Smooth muscle cell (in vitro differentiated cells): ENCODE measurements at regions not wholly inside any gene's neighbourhood (a gene's known extent, or its start where the extent isn't known, plus 50 kb on each side); places are given as distances from the start of the nearest gene placed in this dataset.

Source experiments
- DNase-seq: peaks from one replicate; lab custom pipeline; 2025; ENCODE audit not compliant: unreplicated experiment; lab: John Stamatoyannopoulos, UW
- H2AFZ ChIP-seq: fragments of 200-600 bp; sonication (generic); 2 replicates; pipeline ENCODE4 v1.6.0; 2016; ENCODE audit warnings: antibody characterized with exemption, low read depth, mild to moderate bottlenecking
- H3F3A ChIP-seq: fragments of 200-600 bp; sonication (generic); 2 replicates; pipeline ENCODE4 v1.6.0; 2017; ENCODE audit warnings: antibody characterized with exemption, low read depth
- H3K27ac ChIP-seq: fragments of 200-600 bp; sonication (generic); 2 replicates; pipeline ENCODE4 v1.5.1; 2016; ENCODE audit warnings: low read depth, mild to moderate bottlenecking
- H3K27me3 ChIP-seq: fragments of 200-600 bp; sonication (generic); 2 replicates; pipeline ENCODE4 v1.6.1; 2016; ENCODE audit warnings: low read depth, mild to moderate bottlenecking
- H3K36me3 ChIP-seq: fragments of 200-600 bp; sonication (generic); 2 replicates; pipeline ENCODE4 v1.5.1; 2016; ENCODE audit warnings: low read depth
- H3K4me1 ChIP-seq: fragments of 200-600 bp; sonication (generic); 2 replicates; pipeline ENCODE4 v1.5.1; 2016; ENCODE audit warnings: low read depth
- H3K4me2 ChIP-seq: fragments of 200-600 bp; sonication (generic); 2 replicates; pipeline ENCODE4 v1.6.0; 2016; ENCODE audit warnings: mild to moderate bottlenecking
- H3K4me3 ChIP-seq: fragments of 200-600 bp; sonication (generic); 2 replicates; pipeline ENCODE4 v1.5.1; 2016; ENCODE audit warnings: mild to moderate bottlenecking
- H3K79me2 ChIP-seq: fragments of 200-600 bp; sonication (generic); 2 replicates; pipeline ENCODE4 v1.6.0; 2016; ENCODE audit warnings: low read depth, mild to moderate bottlenecking
- H3K9ac ChIP-seq: fragments of 200-600 bp; sonication (generic); 2 replicates; pipeline ENCODE4 v1.6.0; 2016; ENCODE audit warnings: low read depth
- H3K9me3 ChIP-seq: fragments of 200-600 bp; sonication (generic); replicated peaks from 2 replicates; pipeline ENCODE4 v1.5.1; 2016; ENCODE audit warnings: low read depth
- H4K20me1 ChIP-seq: fragments of 200-600 bp; sonication (generic); 2 replicates; pipeline ENCODE4 v1.6.0; 2016; ENCODE audit warnings: low read depth
- WGBS: methylation state at CpG from one replicate; pipeline ENCODE4 v1.1.7; 2016; ENCODE audit warnings: low lambda C conversion rate; 5-methylcytosine and 5-hydroxymethylcytosine counted together
- TF ChIP-seq, protein P1 (sequence below): fragments of 200-600 bp; sonication (generic); IDR thresholded peaks from 2 replicates; pipeline ENCODE4 v1.5.1; 2017; ENCODE audit warnings: borderline replicate concordance, mild to moderate bottlenecking, antibody characterized with exemption; ENCODE audit not compliant: insufficient read depth, poor library complexity, severe bottlenecking

DNA sequence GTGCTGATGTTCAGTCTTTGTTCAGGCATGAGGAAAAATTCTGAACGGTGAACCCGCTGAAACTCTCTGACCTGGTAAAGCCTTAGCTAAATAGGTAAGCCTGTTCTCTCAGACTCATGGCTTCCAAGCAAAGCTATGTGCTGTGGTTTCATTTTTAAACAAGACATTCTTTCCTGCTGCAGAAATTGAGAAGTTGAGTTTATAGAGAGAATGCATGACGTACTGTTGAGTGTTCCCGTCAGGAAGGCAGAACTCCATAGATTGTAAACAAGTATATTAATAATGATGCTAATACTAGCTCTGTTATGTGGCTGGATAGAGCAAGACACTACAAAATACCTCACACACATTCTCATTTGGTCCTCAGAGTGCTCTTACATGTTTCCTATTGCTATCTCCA, 424.0 kb upstream of the CRIM1 start:
- no peaks in the 10 kb centered on the region for H3K4me1 ChIP-seq
- no peaks in the 10 kb centered on the region for H4K20me1 ChIP-seq
- H3K4me3 ChIP-seq, result no peak overlapping the region
- no peaks in the 10 kb centered on the region for H3K9me3 ChIP-seq
- no peak for DNase-seq
- no peaks in the 10 kb centered on the region for H3F3A ChIP-seq
- H3K4me2 ChIP-seq, result no peak overlapping the region
- H3K79me2 ChIP-seq, result no peaks in the 10 kb centered on the region
- no peak overlapping the region for H3K27ac ChIP-seq
- H3K27me3 ChIP-seq, result no peaks in the 10 kb centered on the region
- no peak overlapping the region for H2AFZ ChIP-seq
- no peaks in the 10 kb centered on the region for H3K36me3 ChIP-seq
- 89% methylated on average over 4 of the region's 4 CpGs for WGBS
- no peak overlapping the region for H3K9ac ChIP-seq
- TF ChIP-seq, protein P1, sequence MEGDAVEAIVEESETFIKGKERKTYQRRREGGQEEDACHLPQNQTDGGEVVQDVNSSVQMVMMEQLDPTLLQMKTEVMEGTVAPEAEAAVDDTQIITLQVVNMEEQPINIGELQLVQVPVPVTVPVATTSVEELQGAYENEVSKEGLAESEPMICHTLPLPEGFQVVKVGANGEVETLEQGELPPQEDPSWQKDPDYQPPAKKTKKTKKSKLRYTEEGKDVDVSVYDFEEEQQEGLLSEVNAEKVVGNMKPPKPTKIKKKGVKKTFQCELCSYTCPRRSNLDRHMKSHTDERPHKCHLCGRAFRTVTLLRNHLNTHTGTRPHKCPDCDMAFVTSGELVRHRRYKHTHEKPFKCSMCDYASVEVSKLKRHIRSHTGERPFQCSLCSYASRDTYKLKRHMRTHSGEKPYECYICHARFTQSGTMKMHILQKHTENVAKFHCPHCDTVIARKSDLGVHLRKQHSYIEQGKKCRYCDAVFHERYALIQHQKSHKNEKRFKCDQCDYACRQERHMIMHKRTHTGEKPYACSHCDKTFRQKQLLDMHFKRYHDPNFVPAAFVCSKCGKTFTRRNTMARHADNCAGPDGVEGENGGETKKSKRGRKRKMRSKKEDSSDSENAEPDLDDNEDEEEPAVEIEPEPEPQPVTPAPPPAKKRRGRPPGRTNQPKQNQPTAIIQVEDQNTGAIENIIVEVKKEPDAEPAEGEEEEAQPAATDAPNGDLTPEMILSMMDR, result no peak

DNA sequence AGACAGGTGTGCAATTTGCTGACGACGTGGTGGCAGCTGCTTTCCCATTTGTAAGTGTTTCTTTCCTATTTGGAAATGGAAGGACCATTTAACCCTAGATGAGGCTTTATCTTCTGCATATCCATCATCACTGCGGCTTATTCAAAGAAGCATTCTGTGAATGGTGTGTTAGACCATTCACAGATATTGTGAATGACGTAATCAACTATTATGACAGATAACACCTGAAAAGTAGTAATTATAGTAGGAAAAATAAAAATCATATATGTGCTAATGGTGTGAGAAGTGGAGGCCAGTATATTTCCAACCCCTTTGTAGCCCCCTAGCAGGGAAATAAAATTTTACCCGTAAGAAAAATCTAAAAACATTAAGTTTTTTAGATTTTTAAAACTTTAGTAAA, 424.5 kb upstream of the CRIM1 start:
- no peak for DNase-seq
- H3K36me3 ChIP-seq, result no peaks in the 10 kb centered on the region
- H2AFZ ChIP-seq, result no peak overlapping the region
- no peak overlapping the region for H3K27ac ChIP-seq
- no peak overlapping the region for H3K4me2 ChIP-seq
- H3K79me2 ChIP-seq, result no peaks in the 10 kb centered on the region
- 69% methylated on average over 5 of the region's 5 CpGs for WGBS
- H4K20me1 ChIP-seq, result no peaks in the 10 kb centered on the region
- H3K4me1 ChIP-seq, result no peaks in the 10 kb centered on the region
- no peak overlapping the region for H3K4me3 ChIP-seq
- no peaks in the 10 kb centered on the region for H3K9me3 ChIP-seq
- TF ChIP-seq, protein P1, result no peak
- H3F3A ChIP-seq, result no peaks in the 10 kb centered on the region
- no peak overlapping the region for H3K9ac ChIP-seq
- no peaks in the 10 kb centered on the region for H3K27me3 ChIP-seq

DNA sequence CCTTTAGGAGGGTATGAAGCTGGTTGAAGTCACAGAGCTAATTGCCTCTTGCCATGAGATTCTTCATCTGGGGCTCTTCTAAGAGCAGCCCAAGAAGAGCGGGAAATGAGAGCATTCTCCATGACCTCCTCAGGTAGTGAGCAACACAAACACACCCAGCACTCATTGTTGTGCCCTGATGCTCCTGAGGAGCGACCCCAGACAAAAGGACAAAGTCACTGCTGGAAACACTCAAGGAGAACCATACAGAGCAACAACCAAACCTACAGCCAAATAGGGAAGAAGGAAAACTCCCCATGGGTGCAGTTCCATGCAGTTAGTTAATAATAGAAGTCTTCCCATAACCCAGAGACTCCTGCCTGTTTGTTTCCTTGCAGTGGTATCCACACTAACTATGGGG, 426.0 kb upstream of the CRIM1 start:
- no peaks in the 10 kb centered on the region for H3K79me2 ChIP-seq
- H3K4me1 ChIP-seq, result no peaks in the 10 kb centered on the region
- WGBS, result 100% methylated on average over 2 of the region's 2 CpGs
- H3K9ac ChIP-seq, result no peak overlapping the region
- H3F3A ChIP-seq, result no peaks in the 10 kb centered on the region
- no peak overlapping the region for H2AFZ ChIP-seq
- no peaks in the 10 kb centered on the region for H3K9me3 ChIP-seq
- no peak overlapping the region for H3K27ac ChIP-seq
- no peak for DNase-seq
- no peak overlapping the region for H3K4me3 ChIP-seq
- H4K20me1 ChIP-seq, result no peaks in the 10 kb centered on the region
- H3K4me2 ChIP-seq, result no peak overlapping the region
- TF ChIP-seq, protein P1, result no peak
- no peaks in the 10 kb centered on the region for H3K36me3 ChIP-seq
- no peaks in the 10 kb centered on the region for H3K27me3 ChIP-seq

DNA sequence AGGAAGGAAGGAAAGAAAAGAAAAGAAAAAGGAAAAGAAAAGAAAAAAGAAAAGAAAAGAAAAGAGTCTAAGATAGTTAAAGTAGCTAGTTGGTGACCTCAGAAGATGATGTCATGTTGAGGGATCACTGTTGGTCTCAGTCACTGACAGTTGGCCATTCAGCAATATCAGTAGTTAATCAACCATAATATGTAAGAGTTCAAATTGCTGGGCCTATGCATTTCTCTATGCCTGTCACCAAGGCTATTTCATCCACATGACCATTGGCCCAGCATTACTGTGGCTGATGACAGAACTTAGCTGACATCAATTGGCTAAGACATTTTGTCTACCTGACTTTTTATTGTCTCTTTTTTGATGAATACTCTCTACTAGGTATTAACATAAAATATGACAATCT, 435.5 kb upstream of the CRIM1 start:
- H3K9ac ChIP-seq, result no peak overlapping the region
- no peaks in the 10 kb centered on the region for H3F3A ChIP-seq
- H3K79me2 ChIP-seq, result no peaks in the 10 kb centered on the region
- TF ChIP-seq, protein P1, result no peak
- no peaks in the 10 kb centered on the region for H3K4me1 ChIP-seq
- H4K20me1 ChIP-seq, result no peaks in the 10 kb centered on the region
- no peaks in the 10 kb centered on the region for H3K9me3 ChIP-seq
- no peak overlapping the region for H2AFZ ChIP-seq
- no peak overlapping the region for H3K4me3 ChIP-seq
- H3K36me3 ChIP-seq, result no peaks in the 10 kb centered on the region
- no peak for DNase-seq
- no peak overlapping the region for H3K27ac ChIP-seq
- H3K4me2 ChIP-seq, result no peak overlapping the region
- no peaks in the 10 kb centered on the region for H3K27me3 ChIP-seq
